Neural cell (in vitro differentiated cells): ENCODE measurements at regions not wholly inside any gene's neighbourhood (a gene's known extent, or its start where the extent isn't known, plus 50 kb on each side); places are given as distances from the start of the nearest gene placed in this dataset.
"Not testable (repeated sequence)": the region's sequence is repeated elsewhere in the genome, so short reads cannot be mapped to it uniquely, and the experiment has no call there.

Source experiments
- H2AFZ ChIP-seq: fragments of 200-600, 300-800 bp; sonication (generic), shearing (Covaris generic); 2 replicates; pipeline ENCODE4 v1.6.0; 2014; ENCODE audit warnings: low read depth, mild to moderate bottlenecking, antibody characterized with exemption, low read length, moderate library complexity
- H3F3A ChIP-seq: fragments of 200-600 bp; shearing (Covaris generic); 2 replicates; pipeline ENCODE4 v1.6.1; 2016; ENCODE audit warnings: mild to moderate bottlenecking, moderate library complexity, mixed read lengths, antibody characterized with exemption, low read length; ENCODE audit not compliant: insufficient read depth, poor library complexity, severe bottlenecking
- H3K27ac ChIP-seq: fragments of 200-600, 300-800 bp; sonication (generic), shearing (Covaris generic); 2 replicates; pipeline ENCODE4 v1.5.1; 2014; ENCODE audit warnings: mild to moderate bottlenecking, low read length, moderate library complexity
- H3K27me3 ChIP-seq: fragments of 300-800, 200-600 bp; sonication (generic), shearing (Covaris generic); 2 replicates; pipeline ENCODE4 v1.6.0; 2014; ENCODE audit warnings: mild to moderate bottlenecking, low read depth, low read length, moderate library complexity; ENCODE audit not compliant: insufficient read depth
- H3K36me3 ChIP-seq: fragments of 300-800, 200-600 bp; sonication (generic), shearing (Covaris generic); 2 replicates; pipeline ENCODE4 v1.5.1; 2014; ENCODE audit warnings: mild to moderate bottlenecking, antibody characterized with exemption, low read length, moderate library complexity; ENCODE audit not compliant: insufficient read depth
- H3K4me2 ChIP-seq: fragments of 300-800, 200-600 bp; sonication (generic), shearing (Covaris generic); 2 replicates; pipeline ENCODE4 v1.6.0; 2014; ENCODE audit warnings: mild to moderate bottlenecking, low read length
- H3K4me3 ChIP-seq: fragments of 300-800, 200-600 bp; sonication (generic), shearing (Covaris generic); 2 replicates; pipeline ENCODE4 v1.5.1; 2014; ENCODE audit warnings: mild to moderate bottlenecking, low read length, moderate library complexity
- H3K79me2 ChIP-seq: fragments of 200-600 bp; shearing (Covaris generic); replicated peaks from 2 replicates; pipeline ENCODE4 v1.6.0; 2014; ENCODE audit warnings: mild to moderate bottlenecking, low read length, moderate library complexity; ENCODE audit not compliant: insufficient read depth
- H3K9ac ChIP-seq: fragments of 300-800, 200-600 bp; sonication (generic), shearing (Covaris generic); 2 replicates; pipeline ENCODE4 v1.6.1; 2016; ENCODE audit warnings: mild to moderate bottlenecking, low read length, mixed read lengths
- H3K9me2 ChIP-seq: fragments of 200-600 bp; shearing (Covaris generic); 2 replicates; pipeline ENCODE4 v1.6.1; 2016; ENCODE audit warnings: mild to moderate bottlenecking, low read length, mixed read lengths; ENCODE audit not compliant: insufficient read depth
- H3K9me3 ChIP-seq: fragments of 200-600, 300-800 bp; sonication (generic), shearing (Covaris generic); 2 replicates; pipeline ENCODE4 v1.6.1; 2016; ENCODE audit warnings: mild to moderate bottlenecking, mixed run types, low read length, moderate library complexity, mixed read lengths
- H4K20me1 ChIP-seq: fragments of 200-600 bp; shearing (Covaris generic); 2 replicates; pipeline ENCODE4 v1.6.1; 2016; ENCODE audit warnings: mild to moderate bottlenecking, mixed run types; ENCODE audit not compliant: insufficient read depth
- EP300 ChIP-seq: fragments of 450-650 bp; conservative IDR thresholded peaks from 2 replicates; pipeline ENCODE4 v1.6.1; 2014; ENCODE audit warnings: antibody characterized with exemption, mild to moderate bottlenecking, moderate library complexity; ENCODE audit not compliant: poor library complexity, severe bottlenecking
- EZH2 ChIP-seq: fragments of 200-600, 300-800 bp; shearing (Covaris generic), sonication (generic); IDR thresholded peaks from 2 replicates; pipeline ENCODE4 v1.6.1; 2014; ENCODE audit warnings: antibody characterized with exemption, low read length, borderline replicate concordance, mild to moderate bottlenecking; ENCODE audit not compliant: insufficient read depth, poor library complexity, severe bottlenecking
- MXI1 ChIP-seq: fragments of 450-650 bp; conservative IDR thresholded peaks from 2 replicates; pipeline ENCODE4 v1.6.1; 2014; ENCODE audit warnings: antibody characterized with exemption, mild to moderate bottlenecking; ENCODE audit not compliant: poor library complexity, severe bottlenecking
- POLR2AphosphoS5 ChIP-seq: IDR thresholded peaks from 2 replicates; pipeline ENCODE4 v1.6.1; 2012
- RAD21 ChIP-seq: fragments of 450-650 bp; conservative IDR thresholded peaks from 2 replicates; pipeline ENCODE4 v1.6.1; 2014; ENCODE audit warnings: antibody characterized with exemption, mild to moderate bottlenecking, moderate library complexity
- SMC3 ChIP-seq: fragments of 450-650 bp; conservative IDR thresholded peaks from 2 replicates; pipeline ENCODE4 v1.6.1; 2014; ENCODE audit warnings: antibody characterized with exemption, mild to moderate bottlenecking, moderate library complexity; ENCODE audit not compliant: poor library complexity
- TAF1 ChIP-seq: IDR thresholded peaks from 2 replicates; pipeline ENCODE4 v1.6.1; 2012; ENCODE audit warnings: low read depth
- TF ChIP-seq, protein P1 (sequence below): fragments of 450-650 bp; IDR thresholded peaks from 2 replicates; pipeline ENCODE4 v1.5.1; 2014; ENCODE audit warnings: antibody characterized with exemption, mild to moderate bottlenecking, moderate library complexity; ENCODE audit not compliant: poor library complexity, severe bottlenecking
- TF ChIP-seq, protein P2 (sequence below): IDR thresholded peaks from 2 replicates; pipeline ENCODE4 v1.6.1; 2012; ENCODE audit warnings: borderline replicate concordance

DNA sequence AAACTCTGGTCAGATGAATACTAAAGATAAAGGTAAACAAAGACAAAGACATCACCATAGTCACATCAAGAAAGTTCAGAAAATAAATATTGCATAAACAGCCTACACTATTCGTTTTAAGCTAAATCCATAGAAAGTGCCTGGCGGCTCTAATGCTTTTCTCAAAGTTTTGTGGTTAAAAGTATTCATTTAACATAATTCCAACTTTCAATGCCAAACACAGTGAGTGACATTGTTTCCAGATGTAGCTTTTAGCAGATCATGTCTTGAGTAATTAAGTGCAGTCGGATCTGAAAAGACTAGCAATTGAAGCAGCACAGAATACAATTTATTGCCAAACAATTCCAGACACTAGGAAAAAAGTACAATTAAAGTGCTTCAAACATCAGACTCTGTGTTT, 287.1 kb upstream of the ADGRL3 start:
- no peaks in the 10 kb centered on the region for H3K79me2 ChIP-seq
- TF ChIP-seq, protein P1, sequence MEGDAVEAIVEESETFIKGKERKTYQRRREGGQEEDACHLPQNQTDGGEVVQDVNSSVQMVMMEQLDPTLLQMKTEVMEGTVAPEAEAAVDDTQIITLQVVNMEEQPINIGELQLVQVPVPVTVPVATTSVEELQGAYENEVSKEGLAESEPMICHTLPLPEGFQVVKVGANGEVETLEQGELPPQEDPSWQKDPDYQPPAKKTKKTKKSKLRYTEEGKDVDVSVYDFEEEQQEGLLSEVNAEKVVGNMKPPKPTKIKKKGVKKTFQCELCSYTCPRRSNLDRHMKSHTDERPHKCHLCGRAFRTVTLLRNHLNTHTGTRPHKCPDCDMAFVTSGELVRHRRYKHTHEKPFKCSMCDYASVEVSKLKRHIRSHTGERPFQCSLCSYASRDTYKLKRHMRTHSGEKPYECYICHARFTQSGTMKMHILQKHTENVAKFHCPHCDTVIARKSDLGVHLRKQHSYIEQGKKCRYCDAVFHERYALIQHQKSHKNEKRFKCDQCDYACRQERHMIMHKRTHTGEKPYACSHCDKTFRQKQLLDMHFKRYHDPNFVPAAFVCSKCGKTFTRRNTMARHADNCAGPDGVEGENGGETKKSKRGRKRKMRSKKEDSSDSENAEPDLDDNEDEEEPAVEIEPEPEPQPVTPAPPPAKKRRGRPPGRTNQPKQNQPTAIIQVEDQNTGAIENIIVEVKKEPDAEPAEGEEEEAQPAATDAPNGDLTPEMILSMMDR, result no peak
- TF ChIP-seq TAF1 (no peak), MXI1 (no peak), POLR2AphosphoS5 (no peak), RAD21 (no peak), SMC3 (no peak), EP300 (no peak), EZH2 (no peak)
- TF ChIP-seq, protein P2, sequence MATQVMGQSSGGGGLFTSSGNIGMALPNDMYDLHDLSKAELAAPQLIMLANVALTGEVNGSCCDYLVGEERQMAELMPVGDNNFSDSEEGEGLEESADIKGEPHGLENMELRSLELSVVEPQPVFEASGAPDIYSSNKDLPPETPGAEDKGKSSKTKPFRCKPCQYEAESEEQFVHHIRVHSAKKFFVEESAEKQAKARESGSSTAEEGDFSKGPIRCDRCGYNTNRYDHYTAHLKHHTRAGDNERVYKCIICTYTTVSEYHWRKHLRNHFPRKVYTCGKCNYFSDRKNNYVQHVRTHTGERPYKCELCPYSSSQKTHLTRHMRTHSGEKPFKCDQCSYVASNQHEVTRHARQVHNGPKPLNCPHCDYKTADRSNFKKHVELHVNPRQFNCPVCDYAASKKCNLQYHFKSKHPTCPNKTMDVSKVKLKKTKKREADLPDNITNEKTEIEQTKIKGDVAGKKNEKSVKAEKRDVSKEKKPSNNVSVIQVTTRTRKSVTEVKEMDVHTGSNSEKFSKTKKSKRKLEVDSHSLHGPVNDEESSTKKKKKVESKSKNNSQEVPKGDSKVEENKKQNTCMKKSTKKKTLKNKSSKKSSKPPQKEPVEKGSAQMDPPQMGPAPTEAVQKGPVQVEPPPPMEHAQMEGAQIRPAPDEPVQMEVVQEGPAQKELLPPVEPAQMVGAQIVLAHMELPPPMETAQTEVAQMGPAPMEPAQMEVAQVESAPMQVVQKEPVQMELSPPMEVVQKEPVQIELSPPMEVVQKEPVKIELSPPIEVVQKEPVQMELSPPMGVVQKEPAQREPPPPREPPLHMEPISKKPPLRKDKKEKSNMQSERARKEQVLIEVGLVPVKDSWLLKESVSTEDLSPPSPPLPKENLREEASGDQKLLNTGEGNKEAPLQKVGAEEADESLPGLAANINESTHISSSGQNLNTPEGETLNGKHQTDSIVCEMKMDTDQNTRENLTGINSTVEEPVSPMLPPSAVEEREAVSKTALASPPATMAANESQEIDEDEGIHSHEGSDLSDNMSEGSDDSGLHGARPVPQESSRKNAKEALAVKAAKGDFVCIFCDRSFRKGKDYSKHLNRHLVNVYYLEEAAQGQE, result no peak
- H3K36me3 ChIP-seq, result no peaks in the 10 kb centered on the region
- H3K27ac ChIP-seq, result no peak overlapping the region
- H3K9ac ChIP-seq, result no peak overlapping the region
- no peaks in the 10 kb centered on the region for H3F3A ChIP-seq
- H4K20me1 ChIP-seq, result no peaks in the 10 kb centered on the region
- H3K4me3 ChIP-seq, result no peak overlapping the region
- H3K9me3 ChIP-seq, result no peaks in the 10 kb centered on the region
- no peak overlapping the region for H3K4me2 ChIP-seq
- no peaks in the 10 kb centered on the region for H3K9me2 ChIP-seq
- H2AFZ ChIP-seq, result no peak overlapping the region
- no peaks in the 10 kb centered on the region for H3K27me3 ChIP-seq

DNA sequence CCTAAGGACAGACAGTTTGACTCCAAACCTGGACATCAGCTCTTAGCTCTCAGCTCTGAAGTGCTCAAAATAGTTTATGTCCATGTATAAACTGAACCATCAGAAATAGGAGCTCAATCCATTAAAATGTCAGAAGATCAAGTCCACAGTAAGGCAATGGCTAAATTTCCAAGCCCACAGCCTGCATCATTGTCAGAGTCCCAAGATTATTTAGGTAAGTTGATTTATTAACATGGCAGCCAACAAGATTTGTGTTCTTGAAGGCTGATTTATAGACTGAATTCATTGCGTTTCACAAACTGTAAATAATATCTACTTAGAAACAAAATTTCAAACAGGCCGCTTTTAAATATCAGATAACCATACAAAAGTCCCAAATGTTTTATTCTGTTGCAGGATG, 286.5 kb upstream of the ADGRL3 start:
- no peak overlapping the region for H3K4me3 ChIP-seq
- no peaks in the 10 kb centered on the region for H3F3A ChIP-seq
- TF ChIP-seq TAF1 (no peak), MXI1 (no peak), SMC3 (no peak), POLR2AphosphoS5 (no peak), EZH2 (no peak), RAD21 (no peak), EP300 (no peak)
- TF ChIP-seq, protein P2, result no peak
- TF ChIP-seq, protein P1, result no peak
- H3K79me2 ChIP-seq, result no peaks in the 10 kb centered on the region
- H3K27me3 ChIP-seq, result no peaks in the 10 kb centered on the region
- no peaks in the 10 kb centered on the region for H4K20me1 ChIP-seq
- no peak overlapping the region for H3K9ac ChIP-seq
- H3K9me3 ChIP-seq, result no peaks in the 10 kb centered on the region
- no peak overlapping the region for H3K4me2 ChIP-seq
- H3K27ac ChIP-seq, result no peak overlapping the region
- H2AFZ ChIP-seq, result no peak overlapping the region
- H3K9me2 ChIP-seq, result no peaks in the 10 kb centered on the region
- no peaks in the 10 kb centered on the region for H3K36me3 ChIP-seq

DNA sequence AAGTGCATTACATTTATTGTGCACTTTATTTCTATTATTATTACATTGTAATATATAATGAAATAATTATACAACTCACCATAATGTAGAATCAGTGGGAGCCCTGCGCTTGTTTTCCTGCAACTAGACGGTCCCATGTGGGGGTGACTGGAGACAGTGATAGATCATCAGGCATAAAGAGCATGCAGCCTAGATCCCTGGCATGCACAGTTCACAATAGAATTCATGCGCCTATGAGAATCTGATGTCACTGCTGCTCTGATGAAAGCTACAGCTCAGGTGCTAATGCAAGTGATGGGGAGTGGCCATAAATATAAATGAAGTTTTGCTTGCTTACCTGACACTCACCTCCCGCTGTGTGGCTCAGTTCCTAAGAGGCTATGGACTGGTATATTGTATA, 278.4 kb upstream of the ADGRL3 start:
- not testable (repeated sequence) for H3K9ac ChIP-seq, H3K9me2 ChIP-seq, H4K20me1 ChIP-seq, H2AFZ ChIP-seq, H3K79me2 ChIP-seq, H3K27me3 ChIP-seq, H3K9me3 ChIP-seq, H3F3A ChIP-seq, H3K4me2 ChIP-seq, H3K4me3 ChIP-seq, H3K36me3 ChIP-seq, H3K27ac ChIP-seq
